Stimulated activated CD4-positive, alpha-beta T cell treated with anti-CD3 and anti-CD28 coated beads, TNF-alpha, amount 100 ng/mL, for 4 hours (primary cell): ENCODE measurements at regions not wholly inside any gene's neighbourhood (a gene's known extent, or its start where the extent isn't known, plus 50 kb on each side); places are given as distances from the start of the nearest gene placed in this dataset.

ENCODE experiments used
- DNase-seq, 3 experiments: peaks; one replicate each; pipeline ENCODE4 v3.0.0-alpha.2; 2020; ENCODE audit warnings: low read depth in 3 of 3

GRCh38 chr6:137758661-137759060 is 108.4 kb upstream of the TNFAIP3 start:
- no peak for DNase-seq

DNA sequence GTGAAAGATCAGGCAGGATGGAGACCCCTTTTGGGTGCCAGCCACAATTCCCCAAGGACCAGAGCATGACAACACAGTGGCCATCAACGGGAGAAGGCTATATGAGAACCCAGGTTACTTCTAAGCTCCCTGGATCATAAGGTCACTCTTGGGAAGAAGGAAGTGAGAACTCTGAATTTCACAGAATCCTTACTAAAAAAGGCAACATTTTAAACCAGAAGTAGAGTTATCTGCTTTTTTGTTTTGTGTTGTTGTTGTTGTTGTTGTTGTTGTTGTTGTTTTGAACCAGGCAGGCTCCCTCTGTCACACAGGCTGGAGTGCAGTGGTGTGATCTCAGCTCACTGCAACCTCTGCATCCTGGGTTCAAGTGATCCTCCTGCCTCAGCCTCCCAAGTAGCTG is 107.4 kb upstream of the TNFAIP3 start:
- no peak for DNase-seq

DNA sequence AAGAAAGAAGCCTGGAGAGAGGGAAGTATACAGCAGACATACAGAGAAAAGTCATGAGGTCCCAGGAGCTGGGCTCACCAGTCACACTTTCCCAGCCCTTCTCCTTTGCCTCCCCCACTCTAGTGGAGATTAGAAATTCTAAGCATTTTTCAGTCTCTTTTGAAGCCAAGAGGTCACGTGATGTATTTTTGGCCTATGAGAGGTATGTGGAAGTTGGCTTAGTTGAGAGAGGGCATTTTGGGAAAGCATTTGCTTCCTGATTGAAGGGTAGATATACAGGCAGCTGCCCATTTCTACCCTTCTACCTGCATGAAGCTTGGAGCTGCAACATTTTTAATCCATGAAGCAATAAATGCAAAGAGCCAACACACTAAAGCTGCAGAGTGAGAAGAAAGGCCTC is 106.0 kb upstream of the TNFAIP3 start:
- no peak for DNase-seq

GRCh38 chr6:137761487-137761886 is 105.6 kb upstream of the TNFAIP3 start:
- DNase-seq: no peak

- no peak for DNase-seq
Measured at GRCh38 chr6:137762168-137763090, 104.6 kb upstream of the TNFAIP3 start.

DNA sequence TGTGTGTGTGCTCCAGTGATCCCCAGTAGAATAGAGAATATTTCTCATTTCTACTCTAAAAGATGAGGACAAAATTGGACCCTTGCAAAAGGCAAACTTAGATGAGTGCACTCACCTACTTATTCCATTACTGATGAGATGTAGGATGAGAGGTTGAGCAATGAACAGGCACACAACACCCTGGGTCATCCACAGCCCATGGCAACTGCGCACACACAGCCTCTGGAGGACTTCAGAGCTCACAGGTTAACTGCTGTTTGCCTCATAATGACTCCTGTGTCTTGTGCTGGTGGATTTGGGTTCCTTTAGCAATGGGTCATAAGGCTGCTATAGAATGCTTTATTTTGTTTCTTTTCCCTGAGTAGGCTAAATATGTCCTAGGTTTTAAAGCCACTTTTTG is 103.6 kb upstream of the TNFAIP3 start:
- no peak for DNase-seq

GRCh38 chr6:137763886-137764285 is 103.2 kb upstream of the TNFAIP3 start:
- DNase-seq: no peak

DNA sequence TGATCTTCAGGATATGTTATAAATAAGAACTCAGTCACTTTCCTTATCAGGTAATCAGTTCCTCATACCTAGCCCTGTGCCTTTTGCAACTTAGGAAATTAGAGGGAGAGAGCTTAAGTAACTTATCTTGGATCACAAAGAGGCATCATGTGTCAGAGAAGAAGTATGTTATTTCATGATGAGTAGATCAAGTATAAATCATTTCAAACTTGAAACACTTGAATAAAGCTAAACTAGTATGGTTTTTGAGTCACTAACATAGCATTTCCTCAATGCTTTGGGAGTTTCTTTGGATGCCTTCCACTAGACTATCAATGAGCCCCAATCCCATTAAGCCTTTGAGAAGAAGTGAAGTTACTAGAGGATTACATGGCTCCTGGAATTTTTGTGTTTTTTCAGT is 102.6 kb upstream of the TNFAIP3 start:
- no peak for DNase-seq

DNA sequence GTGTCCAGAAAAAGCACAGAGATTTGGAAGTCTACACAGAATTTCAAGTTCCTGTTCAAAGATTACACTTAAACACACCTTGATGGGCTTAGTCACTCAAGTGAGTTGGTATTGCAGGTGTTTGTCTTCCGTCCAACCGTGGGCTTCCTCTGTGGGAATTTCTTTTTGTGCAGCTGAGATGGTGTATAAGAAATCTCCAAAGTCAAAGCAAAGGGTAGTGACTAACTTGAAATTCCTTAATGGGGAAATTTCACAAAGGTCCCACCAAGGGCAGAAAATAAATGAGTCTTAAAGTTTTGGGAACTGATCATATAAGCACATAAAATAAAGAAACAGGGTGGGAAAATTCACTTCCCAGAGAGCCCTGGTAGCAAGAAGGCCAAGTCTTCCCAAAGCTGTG is 102.0 kb upstream of the TNFAIP3 start:
- DNase-seq: no peak

DNA sequence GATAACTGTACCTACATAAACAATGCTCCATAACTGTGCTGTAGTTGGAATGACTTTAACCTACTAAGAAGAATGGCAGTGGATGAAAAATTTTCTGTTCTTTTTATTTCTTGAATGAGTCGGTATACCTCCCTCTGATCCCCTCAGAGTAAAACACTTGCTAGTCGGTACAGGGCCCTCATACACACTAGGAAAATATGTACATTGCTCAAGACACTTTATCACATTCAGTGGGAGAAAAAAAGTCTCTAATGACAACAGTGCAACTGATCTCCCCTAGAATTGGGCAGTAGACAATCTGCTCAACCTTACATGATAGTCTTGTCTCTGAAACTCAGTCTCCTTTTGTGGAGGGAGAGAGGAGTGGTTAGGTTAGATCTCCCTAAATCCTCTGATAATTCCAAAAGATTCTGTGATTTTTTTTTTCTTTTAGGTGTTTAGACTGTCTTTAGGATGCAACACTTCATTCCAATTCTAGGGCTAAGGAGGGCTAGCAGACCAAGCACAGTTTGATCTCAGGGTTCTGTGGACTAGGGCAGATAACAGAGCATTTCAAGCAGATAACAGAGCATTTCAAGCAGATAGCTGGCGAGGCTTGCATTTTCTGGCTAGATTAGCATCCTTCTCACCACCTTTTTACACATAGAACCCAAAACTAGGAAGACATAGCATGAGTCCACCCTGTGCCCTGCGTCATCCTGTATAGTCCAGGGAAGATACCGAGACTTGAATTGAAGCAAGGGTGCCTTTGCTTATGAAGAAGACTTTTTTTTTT is 100.3 kb upstream of the TNFAIP3 start:
- no peak for DNase-seq

DNA sequence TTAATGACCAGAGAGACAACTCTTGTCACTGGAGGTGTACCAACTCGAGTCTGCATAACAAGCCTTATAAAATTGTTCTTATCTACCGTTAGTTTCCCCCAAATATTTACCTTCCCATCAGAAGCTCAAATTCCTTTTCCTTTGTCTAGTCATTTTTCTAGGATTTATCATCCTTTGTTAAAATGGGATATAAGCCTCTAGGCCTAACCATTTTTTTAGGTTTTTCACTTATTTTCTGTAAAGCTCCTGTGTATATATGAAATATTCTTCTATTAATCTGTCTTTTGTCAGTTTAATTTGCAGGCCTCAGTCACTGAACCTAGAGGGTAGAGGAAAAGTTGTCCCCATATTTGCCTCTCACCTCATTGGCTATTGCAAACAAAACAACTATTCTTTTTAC is 99.6 kb upstream of the TNFAIP3 start:
- no peak for DNase-seq

DNA sequence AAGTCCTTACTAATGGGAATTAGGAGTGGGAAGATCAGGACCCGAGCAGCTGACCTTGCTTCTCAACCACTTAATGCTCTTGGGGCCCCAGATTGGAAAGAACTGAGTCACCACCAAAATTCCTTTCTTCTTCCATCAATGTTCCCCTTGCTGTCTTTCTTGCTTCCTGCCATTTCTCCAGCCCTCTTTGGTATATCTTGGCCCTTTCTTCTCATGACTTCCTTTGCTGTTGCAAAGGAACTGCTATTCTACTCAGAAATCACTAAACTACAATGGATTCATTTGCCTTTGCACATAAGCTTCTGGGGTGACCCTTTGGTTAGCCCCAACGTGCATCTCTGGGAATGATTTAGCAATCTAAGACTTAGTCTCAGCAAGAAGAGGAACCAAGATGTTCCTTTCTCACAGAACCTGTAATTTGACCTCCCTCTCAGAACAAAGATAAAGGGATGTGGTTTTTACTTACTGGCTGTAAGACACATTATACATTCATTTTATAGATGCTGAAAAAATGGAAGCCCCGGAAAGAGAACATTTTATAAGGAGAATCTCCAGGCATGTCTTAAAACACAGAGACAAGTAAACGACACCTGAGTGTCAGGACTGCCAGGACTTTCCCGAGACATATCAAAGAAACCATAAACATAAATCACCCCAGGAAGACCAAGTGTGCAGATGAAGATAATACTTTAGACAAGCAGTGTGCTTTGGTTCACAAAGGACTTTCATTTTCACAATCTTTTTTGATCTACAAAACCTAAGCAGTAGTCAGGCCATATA is 99.0 kb upstream of the TNFAIP3 start:
- DNase-seq: no peak

GRCh38 chr6:137768935-137769334 is 98.1 kb upstream of the TNFAIP3 start:
- DNase-seq: no peak

- no peak for DNase-seq
Measured at GRCh38 chr6:137769797-137770362, 97.2 kb upstream of the TNFAIP3 start.

GRCh38 chr6:137772541-137773250 is 94.4 kb upstream of the TNFAIP3 start:
- DNase-seq: no peak

GRCh38 chr6:137775227-137775626 is 91.8 kb upstream of the TNFAIP3 start:
- no peak for DNase-seq

GRCh38 chr6:137775720-137776119 is 91.3 kb upstream of the TNFAIP3 start:
- DNase-seq: no peak

GRCh38 chr6:137776256-137776655 is 90.8 kb upstream of the TNFAIP3 start:
- DNase-seq: no peak

DNA sequence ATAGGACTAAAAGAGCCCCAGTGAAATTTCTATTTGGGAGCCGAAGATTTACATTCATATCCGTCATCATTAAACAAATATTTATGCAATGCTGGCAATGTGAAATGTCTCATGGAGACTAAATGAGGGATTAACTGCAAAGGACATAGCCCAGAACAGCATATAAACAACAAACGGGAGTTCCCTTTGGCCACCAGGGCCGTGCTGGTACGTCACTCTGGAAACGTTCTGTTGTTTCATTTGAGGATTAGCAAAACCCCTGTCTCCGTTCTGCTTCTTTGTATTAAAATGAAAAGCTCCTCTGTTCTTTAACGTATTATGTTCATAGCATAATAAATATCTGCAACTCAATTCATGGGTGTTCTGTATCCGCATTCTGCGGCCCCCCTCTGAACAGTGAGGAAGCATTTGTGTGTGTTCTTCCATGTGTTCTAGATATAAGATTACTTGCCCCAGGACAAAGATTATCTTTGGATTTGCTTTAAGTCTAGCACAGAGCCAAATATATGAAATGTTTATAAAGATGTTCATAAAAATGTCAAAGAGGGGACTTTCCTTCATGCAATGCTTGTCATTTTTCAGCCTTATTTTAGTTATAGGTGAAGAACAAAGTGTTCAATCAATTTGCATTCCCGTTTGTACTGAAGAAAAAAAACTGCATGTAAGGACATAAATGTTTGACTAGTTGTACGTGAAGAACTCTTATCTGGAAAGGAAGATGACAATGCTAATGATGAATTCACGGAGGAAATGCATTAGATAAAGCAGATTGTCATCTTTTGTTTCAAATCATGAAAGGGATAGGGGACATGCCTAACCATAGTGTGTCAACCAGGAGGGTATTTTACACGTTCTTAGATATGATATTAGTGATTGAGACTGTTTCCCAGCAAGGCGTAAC is 90.0 kb upstream of the TNFAIP3 start:
- no peak for DNase-seq

- no peak for DNase-seq
Measured at GRCh38 chr6:137777687-137778075, 89.4 kb upstream of the TNFAIP3 start.
